DND-41 (cell line): ENCODE measurements at regions not wholly inside any gene's neighbourhood (a gene's known extent, or its start where the extent isn't known, plus 50 kb on each side); places are given as distances from the start of the nearest gene placed in this dataset.
A peak's percentile ranks its signal among the peaks of the same experiment; 100 is the strongest.

Experiments used
- ATAC-seq: fragments of 200-7000 bp; cut with Tn5 transposase; 3 replicates; pipeline ENCODE4 v1.9.1; 2021; ENCODE audit warnings: low read depth; ENCODE audit not compliant: insufficient read depth
- DNase-seq: peaks from one replicate; pipeline ENCODE4 v3.0.0-alpha.2; 2020
- H2AFZ ChIP-seq: 2 replicates; pipeline ENCODE4 v1.6.0; 2012; ENCODE audit warnings: low read depth, low read length
- H3K27ac ChIP-seq: 2 replicates; pipeline ENCODE4 v1.5.1; 2012; ENCODE audit warnings: low read length, inconsistent platforms
- H3K27me3 ChIP-seq: fragments of 200-600 bp; sonication (generic); 2 replicates; pipeline ENCODE4 v1.6.0; 2012; ENCODE audit warnings: low read length, mild to moderate bottlenecking, inconsistent platforms; ENCODE audit not compliant: insufficient read depth, poor library complexity
- H3K36me3 ChIP-seq: 2 replicates; pipeline ENCODE4 v1.5.1; 2012; ENCODE audit warnings: low read length, inconsistent platforms; ENCODE audit not compliant: insufficient read depth
- H3K4me1 ChIP-seq: 2 replicates; pipeline ENCODE4 v1.5.1; 2012; ENCODE audit warnings: mild to moderate bottlenecking, low read length; ENCODE audit not compliant: insufficient read depth
- H3K4me2 ChIP-seq: 2 replicates; pipeline ENCODE4 v1.6.0; 2012; ENCODE audit warnings: mild to moderate bottlenecking, moderate library complexity, low read length, inconsistent platforms; ENCODE audit not compliant: insufficient read depth
- H3K4me3 ChIP-seq, 2 experiments: fragments of 200-600 bp in 1 of 2; shearing (Covaris generic) in 1 of 2; 2 replicates each; pipeline ENCODE4 v1.5.1; 2012 to 2016; ENCODE audit warnings: inconsistent platforms in 2 of 2, low read length in 2 of 2, mild to moderate bottlenecking in 2 of 2, low read depth in 1 of 2, moderate library complexity in 1 of 2
- H3K79me2 ChIP-seq: 2 replicates; pipeline ENCODE4 v1.6.0; 2012; ENCODE audit warnings: low read length, inconsistent platforms; ENCODE audit not compliant: insufficient read depth
- H3K9ac ChIP-seq: 2 replicates; pipeline ENCODE4 v1.6.0; 2012; ENCODE audit warnings: low read depth, mild to moderate bottlenecking, inconsistent platforms, low read length, moderate library complexity
- H3K9me3 ChIP-seq: 2 replicates; pipeline ENCODE4 v1.5.1; 2012; ENCODE audit warnings: low read length, moderate library complexity, mild to moderate bottlenecking, inconsistent platforms; ENCODE audit not compliant: insufficient read depth, severe bottlenecking
- H4K20me1 ChIP-seq: 2 replicates; pipeline ENCODE4 v1.6.0; 2012; ENCODE audit warnings: low read length; ENCODE audit not compliant: insufficient read depth
- CTCF ChIP-seq: IDR thresholded peaks from 2 replicates; pipeline ENCODE4 v1.5.1; 2012; ENCODE audit warnings: borderline replicate concordance, low read length, moderate library complexity, mild to moderate bottlenecking; ENCODE audit not compliant: poor library complexity, severe bottlenecking; ENCODE audit errors: extremely low read depth
- EZH2 ChIP-seq: IDR thresholded peaks from 3 replicates; pipeline ENCODE4 v1.6.1; 2012; ENCODE audit warnings: borderline replicate concordance, low read depth, mild to moderate bottlenecking, moderate library complexity, low read length, inconsistent platforms; ENCODE audit not compliant: severe bottlenecking

- Histone ChIP-seq H3K4me3 (no peak overlapping the region), H3K36me3 (no peaks in the 10 kb centered on the region), H3K27me3 (peaks cover 4% of the 10 kb centered on the region), H3K9me3 (no peaks in the 10 kb centered on the region), H3K4me2 (no peak overlapping the region), H2AFZ (no peak overlapping the region), H3K79me2 (no peaks in the 10 kb centered on the region), H3K9ac (no peak overlapping the region), H4K20me1 (no peaks in the 10 kb centered on the region), H3K4me1 (peaks cover 5% of the 10 kb centered on the region; the same call in 1 of the 2 replicates), H3K27ac (no peak overlapping the region)
- ATAC-seq (no peak), DNase-seq (no peak)
- no peak for TF ChIP-seq EZH2
- no peak for TF ChIP-seq CTCF
Measured at GRCh38 chr12:96141216-96141912, 52.8 kb upstream of the ELK3 start.

- peak; percentile 8 for DNase-seq
- H3K36me3 ChIP-seq = no peaks in the 10 kb centered on the region
- H3K4me1 ChIP-seq = peaks cover 5% of the 10 kb centered on the region; the same call in 1 of the 2 replicates
- no peak overlapping the region for H3K9ac ChIP-seq
- H2AFZ ChIP-seq = no peak overlapping the region
- no peaks in the 10 kb centered on the region for H3K9me3 ChIP-seq
- TF ChIP-seq CTCF (no peak), EZH2 (no peak)
- no peak overlapping the region for H3K27ac ChIP-seq
- no peak overlapping the region for H3K4me2 ChIP-seq
- no peaks in the 10 kb centered on the region for H4K20me1 ChIP-seq
- ATAC-seq = peak; percentile 61
- no peak overlapping the region for H3K4me3 ChIP-seq
- no peaks in the 10 kb centered on the region for H3K27me3 ChIP-seq
- no peaks in the 10 kb centered on the region for H3K79me2 ChIP-seq
Measured at GRCh38 chr12:96143392-96143791, 50.8 kb upstream of the ELK3 start.

GRCh38 chr12:96143827-96144565 lies 50.2 kb upstream of the ELK3 start:
- no peak for TF ChIP-seq CTCF
- no peak for TF ChIP-seq EZH2
- DNase-seq (no peak), ATAC-seq (no peak)
- Histone ChIP-seq H3K4me1 (peaks cover 5% of the 10 kb centered on the region; the same call in 1 of the 2 replicates), H3K9ac (no peak overlapping the region), H3K36me3 (no peaks in the 10 kb centered on the region), H2AFZ (no peak overlapping the region), H4K20me1 (no peaks in the 10 kb centered on the region), H3K9me3 (no peaks in the 10 kb centered on the region), H3K79me2 (no peaks in the 10 kb centered on the region), H3K4me3 (no peak overlapping the region), H3K27me3 (no peaks in the 10 kb centered on the region), H3K4me2 (no peak overlapping the region), H3K27ac (no peak overlapping the region)
